OCI-LY7 (cell line): ENCODE measurements at regions not wholly inside any gene's neighbourhood (a gene's known extent, or its start where the extent isn't known, plus 50 kb on each side); places are given as distances from the start of the nearest gene placed in this dataset.

Experiments
- EZH2phosphoT487 ChIP-seq: fragments of 200-600 bp; sonication (generic); IDR thresholded peaks from 2 replicates; pipeline ENCODE4 v1.6.1; 2018; ENCODE audit warnings: low read depth, borderline replicate concordance, mild to moderate bottlenecking, mixed run types, antibody characterized with exemption, low read length, moderate library complexity, mixed read lengths
- TF ChIP-seq, protein P1 (sequence below): fragments of 200-600 bp; sonication (generic); conservative IDR thresholded peaks from 2 replicates; pipeline ENCODE4 v1.5.1; 2014; ENCODE audit warnings: mild to moderate bottlenecking, antibody characterized with exemption, low read length, moderate library complexity, mixed read lengths

DNA sequence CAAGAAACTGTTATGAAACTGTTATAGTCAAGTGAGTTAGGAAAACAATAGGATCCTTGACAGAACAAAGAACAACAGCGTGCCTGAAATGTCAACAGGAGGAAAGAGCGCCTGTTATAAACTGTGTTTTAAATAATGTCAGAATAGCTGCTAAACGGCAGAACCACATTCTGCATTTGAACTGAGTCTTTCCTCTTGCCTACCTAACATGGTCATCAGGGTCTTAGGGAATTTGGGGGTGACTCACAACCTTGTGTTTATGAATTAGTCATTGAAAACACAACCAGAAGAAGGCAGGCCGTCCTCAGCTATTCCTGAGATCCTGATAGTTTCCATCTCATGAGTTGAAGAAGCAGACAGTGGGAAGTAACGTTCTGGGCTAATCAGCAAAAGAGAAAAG is 222.0 kb upstream of the FN1 start:
- TF ChIP-seq, protein P1, sequence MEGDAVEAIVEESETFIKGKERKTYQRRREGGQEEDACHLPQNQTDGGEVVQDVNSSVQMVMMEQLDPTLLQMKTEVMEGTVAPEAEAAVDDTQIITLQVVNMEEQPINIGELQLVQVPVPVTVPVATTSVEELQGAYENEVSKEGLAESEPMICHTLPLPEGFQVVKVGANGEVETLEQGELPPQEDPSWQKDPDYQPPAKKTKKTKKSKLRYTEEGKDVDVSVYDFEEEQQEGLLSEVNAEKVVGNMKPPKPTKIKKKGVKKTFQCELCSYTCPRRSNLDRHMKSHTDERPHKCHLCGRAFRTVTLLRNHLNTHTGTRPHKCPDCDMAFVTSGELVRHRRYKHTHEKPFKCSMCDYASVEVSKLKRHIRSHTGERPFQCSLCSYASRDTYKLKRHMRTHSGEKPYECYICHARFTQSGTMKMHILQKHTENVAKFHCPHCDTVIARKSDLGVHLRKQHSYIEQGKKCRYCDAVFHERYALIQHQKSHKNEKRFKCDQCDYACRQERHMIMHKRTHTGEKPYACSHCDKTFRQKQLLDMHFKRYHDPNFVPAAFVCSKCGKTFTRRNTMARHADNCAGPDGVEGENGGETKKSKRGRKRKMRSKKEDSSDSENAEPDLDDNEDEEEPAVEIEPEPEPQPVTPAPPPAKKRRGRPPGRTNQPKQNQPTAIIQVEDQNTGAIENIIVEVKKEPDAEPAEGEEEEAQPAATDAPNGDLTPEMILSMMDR: no peak
- TF ChIP-seq EZH2phosphoT487: no peak
